H1 (cell line): ENCODE measurements at regions not wholly inside any gene's neighbourhood (a gene's known extent, or its start where the extent isn't known, plus 50 kb on each side); places are given as distances from the start of the nearest gene placed in this dataset.

Experiments used
- CTCF ChIA-PET: fragments of 300-600 bp; sonication (Branson Sonifier 250); formaldehyde crosslinking; loops from one replicate; lab custom pipeline; 2021; ENCODE audit not compliant: partially characterized antibody; lab: Charles Lee
- POLR2A ChIA-PET: fragments of 300-600 bp; sonication (Branson Sonifier 250); formaldehyde crosslinking; loops from one replicate; lab custom pipeline; 2021; ENCODE audit warnings: inconsistent platforms; ENCODE audit not compliant: partially characterized antibody; lab: Charles Lee
- DNase-seq, 2 experiments: peaks; one replicate each; pipeline versions ENCODE4 v3.0.0 to v3.0.0-alpha.2; 2010 to 2022; ENCODE audit warnings: low spot score in 2 of 2, low read depth in 1 of 2, mixed read lengths in 1 of 2
- FAIRE-seq: peaks from 2 replicates; lab custom pipeline; 2011; peaks lifted over from hg19 to GRCh38; lab: Jason Lieb, UNC
- H2AFZ ChIP-seq: 2 replicates; pipeline ENCODE4 v1.8.1; 2012; ENCODE audit warnings: low read length, inconsistent platforms
- H2AK5ac ChIP-seq: 2 replicates; pipeline ENCODE4 v1.6.1; 2013; ENCODE audit warnings: low read depth, low read length
- H2BK120ac ChIP-seq: replicated peaks from 2 replicates; pipeline ENCODE3; 2013; ENCODE audit warnings: low read depth, low read length, inconsistent platforms
- H2BK12ac ChIP-seq: 2 replicates; pipeline ENCODE4 v1.6.1; 2013; ENCODE audit warnings: low read depth, low read length
- H2BK15ac ChIP-seq: 2 replicates; pipeline ENCODE4 v1.6.1; 2013; ENCODE audit warnings: low read length
- H2BK20ac ChIP-seq: 2 replicates; pipeline ENCODE4 v1.6.1; 2013; ENCODE audit warnings: low read length
- H2BK5ac ChIP-seq: 2 replicates; pipeline ENCODE4 v1.6.1; 2013; ENCODE audit warnings: low read depth, low read length
- H3K14ac ChIP-seq: 2 replicates; pipeline ENCODE4 v1.6.1; 2013; ENCODE audit warnings: inconsistent platforms; ENCODE audit not compliant: insufficient read length
- H3K18ac ChIP-seq: 2 replicates; pipeline ENCODE4 v1.6.1; 2013; ENCODE audit warnings: low read length; ENCODE audit errors: extremely low read depth
- H3K23ac ChIP-seq: 2 replicates; pipeline ENCODE4 v1.6.1; 2013; ENCODE audit warnings: inconsistent platforms; ENCODE audit not compliant: insufficient read length
- H3K23me2 ChIP-seq: 2 replicates; pipeline ENCODE4 v1.6.1; 2013; ENCODE audit warnings: low read depth, low read length
- H3K27ac ChIP-seq: 2 replicates; pipeline ENCODE4 v1.6.1; 2011; ENCODE audit warnings: low read depth, low read length, inconsistent platforms
- H3K27me3 ChIP-seq, 4 experiments: replicated peaks in 1 of 4; 1 replicate in 1 of 4; 2 replicates in 3 of 4; pipeline versions ENCODE4 v1.6.1 to v1.8.1; 2011 to 2013; ENCODE audit warnings: low read length in 3 of 4, mild to moderate bottlenecking in 3 of 4, inconsistent platforms in 2 of 4, mixed read lengths in 2 of 4, moderate library complexity in 1 of 4; ENCODE audit not compliant: control insufficient read depth in 3 of 4, insufficient read depth in 3 of 4; ENCODE audit errors: extremely low read depth in 1 of 4
- H3K36me3 ChIP-seq, 4 experiments: 2 replicates each; pipeline versions ENCODE4 v1.6.1 to v1.8.1; 2011 to 2013; ENCODE audit warnings: mild to moderate bottlenecking in 4 of 4, low read length in 3 of 4, moderate library complexity in 2 of 4, control low read depth in 1 of 4, inconsistent platforms in 1 of 4; ENCODE audit not compliant: insufficient read depth in 4 of 4, control insufficient read depth in 2 of 4
- H3K4ac ChIP-seq: replicated peaks from 2 replicates; pipeline ENCODE3; 2013; ENCODE audit warnings: low read length, low read depth, mixed read lengths, inconsistent platforms; ENCODE audit not compliant: insufficient read length
- H3K4me1 ChIP-seq, 4 experiments: replicated peaks in 1 of 4; 1 replicate in 1 of 4; 2 replicates in 3 of 4; pipeline versions ENCODE4 v1.6.1 to v1.8.1; 2011 to 2013; ENCODE audit warnings: low read length in 3 of 4, inconsistent platforms in 2 of 4, mixed read lengths in 1 of 4; ENCODE audit not compliant: insufficient read depth in 4 of 4, control insufficient read depth in 3 of 4
- H3K4me2 ChIP-seq, 2 experiments: 2 replicates each; pipeline versions ENCODE4 v1.6.1 to v1.8.1; 2011 to 2013; ENCODE audit warnings: low read depth in 2 of 2, low read length in 2 of 2, control low read depth in 1 of 2, inconsistent platforms in 1 of 2, mild to moderate bottlenecking in 1 of 2; ENCODE audit not compliant: insufficient read depth in 1 of 2
- H3K4me3 ChIP-seq, 4 experiments: fragments of 200-600, 300-600 bp in 1 of 4; sonication (generic), shearing (Covaris generic), sonication (Bioruptor Twin) in 1 of 4; 2 replicates each; pipeline versions ENCODE4 v1.5.1 to v1.8.1; 2011 to 2016; ENCODE audit warnings: low read length in 4 of 4, low read depth in 3 of 4, control low read depth in 2 of 4, inconsistent platforms in 2 of 4, mild to moderate bottlenecking in 2 of 4, mixed read lengths in 1 of 4, moderate library complexity in 1 of 4; ENCODE audit not compliant: insufficient read depth in 2 of 4; ENCODE audit errors: extremely low read depth in 1 of 4
- H3K56ac ChIP-seq: replicated peaks from 2 replicates; pipeline ENCODE3; 2013; ENCODE audit warnings: low read depth, mild to moderate bottlenecking, mixed read lengths, low read length, inconsistent platforms; ENCODE audit not compliant: insufficient read length
- H3K79me1 ChIP-seq: 2 replicates; pipeline ENCODE4 v1.6.1; 2013; ENCODE audit warnings: low read depth, low read length, control low read depth
- H3K79me2 ChIP-seq, 2 experiments: 2 replicates each; pipeline versions ENCODE4 v1.6.1 to v1.8.1; 2012 to 2013; ENCODE audit warnings: low read length in 2 of 2, mild to moderate bottlenecking in 2 of 2, inconsistent platforms in 1 of 2; ENCODE audit not compliant: insufficient read depth in 2 of 2, control insufficient read depth in 1 of 2
- H3K9ac ChIP-seq, 4 experiments: replicated peaks in 1 of 4; 1 replicate in 1 of 4; 2 replicates in 3 of 4; pipeline versions ENCODE4 v1.6.1 to v1.8.1; 2011 to 2013; ENCODE audit warnings: low read depth in 3 of 4, low read length in 3 of 4, control low read depth in 2 of 4, mild to moderate bottlenecking in 2 of 4, moderate library complexity in 2 of 4, inconsistent platforms in 1 of 4; ENCODE audit errors: extremely low read depth in 1 of 4
- H3K9me3 ChIP-seq, 2 experiments: 2 replicates each; pipeline versions ENCODE4 v1.6.1 to v1.8.1; 2012 to 2013; ENCODE audit warnings: mild to moderate bottlenecking in 2 of 2, moderate library complexity in 2 of 2, control low read depth in 1 of 2, inconsistent platforms in 1 of 2, low read depth in 1 of 2, low read length in 1 of 2, mixed read lengths in 1 of 2; ENCODE audit not compliant: insufficient read depth in 2 of 2
- H4K20me1 ChIP-seq, 2 experiments: replicated peaks in 1 of 2; 2 replicates each; pipeline versions ENCODE3 to v1.8.1; 2011 to 2013; ENCODE audit warnings: inconsistent platforms in 2 of 2, low read length in 2 of 2, mild to moderate bottlenecking in 1 of 2; ENCODE audit not compliant: insufficient read depth in 2 of 2, control insufficient read depth in 1 of 2
- H4K5ac ChIP-seq: 2 replicates; pipeline ENCODE4 v1.6.1; 2013; ENCODE audit warnings: low read length, low read depth, mixed read lengths, inconsistent platforms; ENCODE audit not compliant: insufficient read length
- H4K8ac ChIP-seq: 2 replicates; pipeline ENCODE4 v1.8.0; 2013; ENCODE audit warnings: mild to moderate bottlenecking, moderate library complexity, low read length, inconsistent platforms; ENCODE audit not compliant: insufficient read depth; ENCODE audit errors: extremely low read depth
- H4K91ac ChIP-seq: replicated peaks from 2 replicates; pipeline ENCODE3; 2013; ENCODE audit warnings: low read length, mixed read lengths, inconsistent platforms; ENCODE audit not compliant: insufficient read length
- BACH1 ChIP-seq: IDR thresholded peaks from 2 replicates; pipeline ENCODE4 v1.6.1; 2012; ENCODE audit warnings: low read length, improper control_type of control experiment
- CBX8 ChIP-seq: fragments of 300-800, 300-1000 bp; sonication (generic); IDR thresholded peaks from 2 replicates; pipeline ENCODE4 v1.7.1; 2016; ENCODE audit warnings: low read depth, low read length, borderline replicate concordance
- CHD1 ChIP-seq: IDR thresholded peaks from 2 replicates; pipeline ENCODE4 v1.6.1; 2012; ENCODE audit warnings: low read depth, low read length, improper control_type of control experiment
- EGR1 ChIP-seq: IDR thresholded peaks from 2 replicates; pipeline ENCODE4 v1.6.1; 2011; ENCODE audit warnings: low read depth, low read length, borderline replicate concordance
- HDAC2 ChIP-seq, 2 experiments: fragments of 300-600 bp in 1 of 2; sonication (generic) in 1 of 2; IDR thresholded peaks; 2 replicates each; pipeline ENCODE4 v1.6.1; 2011 to 2012; ENCODE audit warnings: low read depth in 2 of 2, low read length in 2 of 2, mild to moderate bottlenecking in 2 of 2, moderate library complexity in 2 of 2, borderline replicate concordance in 1 of 2, inconsistent platforms in 1 of 2
- MAFK ChIP-seq: IDR thresholded peaks from 2 replicates; pipeline ENCODE4 v1.6.1; 2012; ENCODE audit warnings: low read depth, mild to moderate bottlenecking, improper control_type of control experiment, low read length
- POU5F1 ChIP-seq: IDR thresholded peaks from 2 replicates; pipeline ENCODE4 v1.6.1; 2011; ENCODE audit warnings: low read depth, mild to moderate bottlenecking, low read length, moderate library complexity
- RNF2 ChIP-seq: fragments of 200-900, 300-1000 bp; sonication (generic); IDR thresholded peaks from 2 replicates; pipeline ENCODE4 v1.7.1; 2016; ENCODE audit warnings: borderline replicate concordance, low read depth, mild to moderate bottlenecking, antibody characterized with exemption, low read length; ENCODE audit not compliant: poor library complexity, severe bottlenecking; ENCODE audit errors: missing control alignments
- SIRT6 ChIP-seq: IDR thresholded peaks from one replicate; pipeline ENCODE4 v1.7.1; 2012; ENCODE audit warnings: low read length, inconsistent platforms
- TCF12 ChIP-seq: IDR thresholded peaks from 2 replicates; pipeline ENCODE4 v1.6.1; 2011; ENCODE audit warnings: low read depth, mild to moderate bottlenecking, low read length
- WGBS, 2 experiments: shearing (Covaris generic) in 1 of 2; methylation state at CpG; one replicate each; pipeline versions ENCODE4 v1.1.6 to v1.1.7; 2013 to 2015; ENCODE audit warnings: low lambda C conversion rate in 2 of 2, mixed read lengths in 2 of 2, inconsistent platforms in 1 of 2, low coverage in 1 of 2, missing lambda C conversion rate in 1 of 2; ENCODE audit not compliant: insufficient replicate concordance in 2 of 2, insufficient coverage in 1 of 2, insufficient read length in 1 of 2; ENCODE audit errors: extremely low coverage in 1 of 2, missing lambda C conversion rate in 1 of 2; 5-methylcytosine and 5-hydroxymethylcytosine counted together
- TF ChIP-seq, protein P1 (sequence below): IDR thresholded peaks from 2 replicates; pipeline ENCODE4 v1.6.1; 2011; ENCODE audit warnings: low read length, improper control_type of control experiment
- TF ChIP-seq, protein P2 (sequence below): IDR thresholded peaks from 2 replicates; pipeline ENCODE4 v1.6.1; 2012; ENCODE audit warnings: inconsistent platforms

DNA sequence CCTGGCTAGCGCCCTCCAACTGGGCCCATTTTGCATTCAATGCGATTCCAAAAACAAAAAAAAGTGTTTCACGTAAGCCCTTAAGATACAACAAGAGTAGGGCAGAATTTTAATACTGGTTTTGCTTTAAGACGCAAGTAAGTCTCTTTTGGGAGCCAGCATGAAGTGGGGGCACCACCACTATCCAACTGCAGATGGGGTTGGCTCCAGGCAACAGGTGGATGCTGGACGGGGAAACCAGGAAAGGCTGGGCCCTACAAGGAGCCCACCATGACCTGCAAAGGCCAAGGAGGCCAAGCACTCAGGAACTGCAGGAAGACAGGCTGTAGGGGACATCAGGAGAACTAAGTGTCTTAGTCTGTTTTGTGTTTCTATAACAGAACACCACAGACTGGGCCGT, 86.5 kb upstream of the INSIG1 start:
- no peak overlapping the region for H4K5ac ChIP-seq
- no peak overlapping the region for H2AK5ac ChIP-seq
- DNase-seq (no peak), FAIRE-seq (no peak)
- peaks cover 0 to 7% of the 10 kb centered on the region in 2 experiments for H4K20me1 ChIP-seq
- no peak overlapping the region for H3K4me3 ChIP-seq
- H3K56ac ChIP-seq: no peak overlapping the region
- ChIA-PET POLR2A (no interaction called here), CTCF (interaction anchor here (0.7 to 1.5 kb wide), 2 partner anchors 91 to 317 kb away, joined by 3 read pairs; no protein-coding TSS in a partner anchor)
- H3K79me1 ChIP-seq: no peaks in the 10 kb centered on the region
- H3K23me2 ChIP-seq: peaks cover 15% of the 10 kb centered on the region; the same call in 1 of the 2 replicates
- H3K27me3 ChIP-seq: no peaks in the 10 kb centered on the region
- no peak overlapping the region for H3K9ac ChIP-seq
- H3K4me2 ChIP-seq: no peak overlapping the region
- no peak for TF ChIP-seq TCF12
- no peak for TF ChIP-seq CBX8
- no peak for TF ChIP-seq BACH1
- TF ChIP-seq POU5F1: no peak
- no peak for TF ChIP-seq HDAC2 (IDR thresholded peaks at IDR 0.05; ENCODE audit: borderline replicate concordance in 1 of 2, low read depth in 2 of 2, low read length in 2 of 2)
- TF ChIP-seq, protein P1, sequence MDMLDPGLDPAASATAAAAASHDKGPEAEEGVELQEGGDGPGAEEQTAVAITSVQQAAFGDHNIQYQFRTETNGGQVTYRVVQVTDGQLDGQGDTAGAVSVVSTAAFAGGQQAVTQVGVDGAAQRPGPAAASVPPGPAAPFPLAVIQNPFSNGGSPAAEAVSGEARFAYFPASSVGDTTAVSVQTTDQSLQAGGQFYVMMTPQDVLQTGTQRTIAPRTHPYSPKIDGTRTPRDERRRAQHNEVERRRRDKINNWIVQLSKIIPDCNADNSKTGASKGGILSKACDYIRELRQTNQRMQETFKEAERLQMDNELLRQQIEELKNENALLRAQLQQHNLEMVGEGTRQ: no peak
- no peak for TF ChIP-seq CHD1
- TF ChIP-seq EGR1: no peak
- TF ChIP-seq RNF2: no peak
- TF ChIP-seq, protein P2, sequence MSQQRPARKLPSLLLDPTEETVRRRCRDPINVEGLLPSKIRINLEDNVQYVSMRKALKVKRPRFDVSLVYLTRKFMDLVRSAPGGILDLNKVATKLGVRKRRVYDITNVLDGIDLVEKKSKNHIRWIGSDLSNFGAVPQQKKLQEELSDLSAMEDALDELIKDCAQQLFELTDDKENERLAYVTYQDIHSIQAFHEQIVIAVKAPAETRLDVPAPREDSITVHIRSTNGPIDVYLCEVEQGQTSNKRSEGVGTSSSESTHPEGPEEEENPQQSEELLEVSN: no peak
- TF ChIP-seq SIRT6: no peak
- no peak for TF ChIP-seq MAFK
- H3K36me3 ChIP-seq: no peaks in the 10 kb centered on the region; a peak in 1 of 8 replicates
- H3K4me1 ChIP-seq: peaks cover 0 to 12% (median 7%) of the 10 kb centered on the region in 4 experiments; a peak in 5 of 7 replicates
- no peak overlapping the region for H2BK5ac ChIP-seq
- H3K9me3 ChIP-seq: 0 out of 4 replicates have a peak, but pooled peaks cover 0 to 2% of the 10 kb centered on the region in 2 experiments
- no peak overlapping the region for H2AFZ ChIP-seq
- H3K4ac ChIP-seq: no peak overlapping the region
- no peak overlapping the region for H2BK20ac ChIP-seq
- H2BK120ac ChIP-seq: no peak overlapping the region
- WGBS, 2 experiments: 90% methylated on average over 6 of the region's 6 CpGs; no CpG with 5 or more reads in 1 of the 2 experiments
- no peak overlapping the region for H3K18ac ChIP-seq
- no peak overlapping the region; the same call in 1 of the 2 replicates for H2BK12ac ChIP-seq
- H2BK15ac ChIP-seq: no peak overlapping the region
- H4K91ac ChIP-seq: no peak overlapping the region
- H3K79me2 ChIP-seq: no peaks in the 10 kb centered on the region
- H3K27ac ChIP-seq: no peak overlapping the region
- no peak overlapping the region for H4K8ac ChIP-seq
- no peak overlapping the region for H3K14ac ChIP-seq
- H3K23ac ChIP-seq: no peak overlapping the region
